Activated CD8-positive, alpha-beta T cell treated with anti-CD3 and anti-CD28 coated beads, Interleukin-2, amount 10 ng/mL, durations not matched to agents 7 days and 5 days (primary cell): ENCODE measurements at regions not wholly inside any gene's neighbourhood (a gene's known extent, or its start where the extent isn't known, plus 50 kb on each side); places are given as distances from the start of the nearest gene placed in this dataset.
"Not testable (repeated sequence)": the region's sequence is repeated elsewhere in the genome, so short reads cannot be mapped to it uniquely, and the experiment has no call there.

Experiments used
- ATAC-seq: fragments of 150-1000 bp; cut with Tn5 transposase; one replicate; pipeline ENCODE4 v1.10.0; 2021; ENCODE audit warnings: moderate library complexity
- CTCF ChIA-PET: fragments of 350-600 bp; sonication (Branson Sonifier 250); formaldehyde crosslinking; loops from one replicate; lab custom pipeline; 2021; ENCODE audit warnings: antibody characterized with exemption; lab: Charles Lee
- POLR2A ChIA-PET: fragments of 350-600 bp; sonication (Branson Sonifier 250); formaldehyde crosslinking; loops from one replicate; lab custom pipeline; 2021; ENCODE audit warnings: antibody characterized with exemption; lab: Charles Lee
- DNase-seq: peaks from one replicate; pipeline ENCODE4 v3.0.0-alpha.2; 2020
- H3K27ac Mint-ChIP-seq: one replicate; pipeline ENCODE4 v1.8.0; 2021; ENCODE audit warnings: mild to moderate bottlenecking, mixed read lengths
- H3K27me3 Mint-ChIP-seq: one replicate; pipeline ENCODE4 v1.8.0; 2021; ENCODE audit warnings: low read depth, mixed read lengths
- H3K36me3 Mint-ChIP-seq: one replicate; pipeline ENCODE4 v1.8.0; 2021; ENCODE audit warnings: low read depth, mixed read lengths
- H3K4me1 Mint-ChIP-seq: one replicate; pipeline ENCODE4 v1.8.0; 2021; ENCODE audit warnings: low read depth, mixed read lengths
- H3K4me3 Mint-ChIP-seq: one replicate; pipeline ENCODE4 v1.8.0; 2021; ENCODE audit warnings: mild to moderate bottlenecking, mixed read lengths
- H3K9me3 Mint-ChIP-seq: one replicate; pipeline ENCODE4 v1.8.0; 2022; ENCODE audit warnings: mixed read lengths; ENCODE audit not compliant: insufficient read depth

- H3K4me3 Mint-ChIP-seq = no peak overlapping the region
These were observed 171.2 kb downstream of the SEMA6D start for GRCh38 chr15:47888385-47889100.

GRCh38 chr15:47890397-47891150 is 173.3 kb downstream of the SEMA6D start:
- Mint-ChIP-seq H3K4me1 (no peaks in the 10 kb centered on the region), H3K27ac (no peak overlapping the region), H3K9me3 (no peaks in the 10 kb centered on the region), H3K4me3 (no peak overlapping the region), H3K36me3 (no peaks in the 10 kb centered on the region), H3K27me3 (no peaks in the 10 kb centered on the region)
- ChIA-PET POLR2A (no interaction called here), CTCF (no interaction called here)
- DNase-seq (no peak), ATAC-seq (no peak)

More at GRCh38 chr15:47888385-47889100, 171.2 kb downstream of the SEMA6D start:
- H3K36me3 Mint-ChIP-seq = no peaks in the 10 kb centered on the region
- H3K27me3 Mint-ChIP-seq = no peaks in the 10 kb centered on the region
- no peaks in the 10 kb centered on the region for H3K4me1 Mint-ChIP-seq
- CTCF ChIA-PET = no interaction called here
- DNase-seq (no peak), ATAC-seq (no peak)
- no peaks in the 10 kb centered on the region for H3K9me3 Mint-ChIP-seq
- H3K27ac Mint-ChIP-seq = no peak overlapping the region
- POLR2A ChIA-PET = no interaction called here

- Mint-ChIP-seq H3K9me3 (peaks cover 6% of the 10 kb centered on the region), H3K27me3 (no peaks in the 10 kb centered on the region), H3K27ac (no peak overlapping the region), H3K36me3 (no peaks in the 10 kb centered on the region), H3K4me1 (no peaks in the 10 kb centered on the region), H3K4me3 (no peak overlapping the region)
- ATAC-seq (no peak), DNase-seq (no peak)
- CTCF ChIA-PET = no interaction called here
- POLR2A ChIA-PET = no interaction called here
These were observed 180.2 kb downstream of the SEMA6D start for GRCh38 chr15:47897525-47897924.

- POLR2A ChIA-PET = no interaction called here
- CTCF ChIA-PET = no interaction called here
- DNase-seq (no peak), ATAC-seq (no peak)
- Mint-ChIP-seq H3K9me3 (peaks cover 14% of the 10 kb centered on the region), H3K36me3 (no peaks in the 10 kb centered on the region), H3K4me1 (no peaks in the 10 kb centered on the region), H3K27me3 (no peaks in the 10 kb centered on the region), H3K27ac (no peak overlapping the region), H3K4me3 (no peak overlapping the region)
These were observed 183.4 kb downstream of the SEMA6D start for GRCh38 chr15:47900751-47901150.

GRCh38 chr15:47903368-47903767 is 186.1 kb downstream of the SEMA6D start:
- ChIA-PET CTCF (no interaction called here), POLR2A (no interaction called here)
- DNase-seq (no peak), ATAC-seq (no peak)
- H3K36me3 Mint-ChIP-seq = no peaks in the 10 kb centered on the region
- no peak overlapping the region for H3K27ac Mint-ChIP-seq
- H3K9me3 Mint-ChIP-seq = peaks cover 14% of the 10 kb centered on the region
- H3K4me1 Mint-ChIP-seq = no peaks in the 10 kb centered on the region
- H3K27me3 Mint-ChIP-seq = no peaks in the 10 kb centered on the region
- H3K4me3 Mint-ChIP-seq = no peak overlapping the region

GRCh38 chr15:47908486-47908885 is 191.2 kb downstream of the SEMA6D start:
- DNase-seq (no peak), ATAC-seq (no peak)
- Mint-ChIP-seq H3K4me3 (no peak overlapping the region), H3K27ac (no peak overlapping the region), H3K27me3 (no peaks in the 10 kb centered on the region), H3K4me1 (no peaks in the 10 kb centered on the region), H3K9me3 (peaks cover 6% of the 10 kb centered on the region), H3K36me3 (no peaks in the 10 kb centered on the region)
- POLR2A ChIA-PET = no interaction called here
- CTCF ChIA-PET = no interaction called here

- Mint-ChIP-seq H3K4me1 (no peaks in the 10 kb centered on the region), H3K27ac (no peak overlapping the region), H3K4me3 (no peak overlapping the region), H3K9me3 (peaks cover under 1% of the 10 kb centered on the region), H3K36me3 (no peaks in the 10 kb centered on the region), H3K27me3 (no peaks in the 10 kb centered on the region)
- POLR2A ChIA-PET = no interaction called here
- CTCF ChIA-PET = no interaction called here
- DNase-seq (no peak), ATAC-seq (no peak)
These were observed 191.8 kb downstream of the SEMA6D start for GRCh38 chr15:47908950-47909670.

- ATAC-seq, POLR2A ChIA-PET, H3K4me1 Mint-ChIP-seq, DNase-seq, H3K27me3 Mint-ChIP-seq, H3K27ac Mint-ChIP-seq, H3K36me3 Mint-ChIP-seq, H3K9me3 Mint-ChIP-seq, H3K4me3 Mint-ChIP-seq: not testable (repeated sequence)
- CTCF ChIA-PET = interaction anchor here (0.9 kb wide), 1 partner anchor 75 kb away, joined by 4 read pairs; no protein-coding TSS in a partner anchor
These were observed 195.6 kb downstream of the SEMA6D start for GRCh38 chr15:47912910-47913309.

GRCh38 chr15:47917881-47918280 is 200.6 kb downstream of the SEMA6D start:
- CTCF ChIA-PET = no interaction called here
- peaks cover 5% of the 10 kb centered on the region for H3K27me3 Mint-ChIP-seq
- H3K4me1 Mint-ChIP-seq = no peaks in the 10 kb centered on the region
- DNase-seq = no peak
- no peaks in the 10 kb centered on the region for H3K9me3 Mint-ChIP-seq
- no peaks in the 10 kb centered on the region for H3K36me3 Mint-ChIP-seq
- no peak for ATAC-seq
- H3K4me3 Mint-ChIP-seq = no peak overlapping the region
- no peak overlapping the region for H3K27ac Mint-ChIP-seq
- POLR2A ChIA-PET = no interaction called here

GRCh38 chr15:47918877-47919276 is 201.6 kb downstream of the SEMA6D start:
- Mint-ChIP-seq H3K27me3 (peaks cover 5% of the 10 kb centered on the region), H3K27ac (no peak overlapping the region), H3K4me3 (no peak overlapping the region), H3K4me1 (no peaks in the 10 kb centered on the region), H3K36me3 (no peaks in the 10 kb centered on the region), H3K9me3 (no peaks in the 10 kb centered on the region)
- CTCF ChIA-PET = no interaction called here
- no peak for DNase-seq
- ATAC-seq = no peak
- POLR2A ChIA-PET = no interaction called here

- H3K9me3 Mint-ChIP-seq = no peaks in the 10 kb centered on the region
- ATAC-seq = no peak
- CTCF ChIA-PET = no interaction called here
- no peaks in the 10 kb centered on the region for H3K4me1 Mint-ChIP-seq
- H3K27me3 Mint-ChIP-seq = no peaks in the 10 kb centered on the region
- POLR2A ChIA-PET = no interaction called here
- H3K36me3 Mint-ChIP-seq = no peaks in the 10 kb centered on the region
- H3K27ac Mint-ChIP-seq = no peak overlapping the region
- no peak overlapping the region for H3K4me3 Mint-ChIP-seq
- DNase-seq = no peak
These were observed 196.4 kb upstream of the SLC24A5 start for GRCh38 chr15:47924381-47924780.
